PC-3 (cell line): ENCODE measurements at regions not wholly inside any gene's neighbourhood (a gene's known extent, or its start where the extent isn't known, plus 50 kb on each side); places are given as distances from the start of the nearest gene placed in this dataset.

Experiments used
- ATAC-seq: fragments of 200-7000 bp; cut with Tn5 transposase; 2 replicates; pipeline ENCODE4 v1.9.1; 2020; ENCODE audit warnings: mild to moderate bottlenecking, moderate library complexity
- BruUV-seq: library from RNA; stranded (reverse); fragments of 400-500 nt; replicated peaks from 2 replicates; lab custom pipeline; 2021; lab: Mats Ljungman, UMichigan
- CTCF ChIA-PET: fragments of 300-600 bp; sonication (Branson Sonifier 250); formaldehyde crosslinking; loops from one replicate; lab custom pipeline; 2022; ENCODE audit warnings: antibody characterized with exemption; lab: Charles Lee
- POLR2A ChIA-PET: fragments of 300-600 bp; sonication (Branson Sonifier 250); formaldehyde crosslinking; loops from one replicate; lab custom pipeline; 2022; ENCODE audit warnings: antibody characterized with exemption; ENCODE audit not compliant: unreplicated experiment; lab: Charles Lee
- DNase-seq: peaks from one replicate; pipeline ENCODE4 v3.0.0-alpha.2; 2015
- H2AFZ ChIP-seq: fragments of 300-600 bp; sonication (generic); 2 replicates; pipeline ENCODE4 v1.6.0; 2016; ENCODE audit warnings: antibody characterized with exemption, low read length
- H3F3A ChIP-seq: fragments of 300-600 bp; sonication (generic); one replicate; pipeline ENCODE4 v1.6.0; 2017; ENCODE audit warnings: antibody characterized with exemption, low read length, control low read depth, mild to moderate bottlenecking; ENCODE audit not compliant: unreplicated experiment
- H3K27ac ChIP-seq: fragments of 300-600 bp; sonication (generic); 2 replicates; pipeline ENCODE4 v1.5.1; 2016; ENCODE audit warnings: mild to moderate bottlenecking, low read length
- H3K27me3 ChIP-seq: fragments of 300-600 bp; sonication (generic); 2 replicates; pipeline ENCODE4 v1.6.1; 2016; ENCODE audit warnings: low read length, mixed read lengths
- H3K36me3 ChIP-seq: fragments of 300-600 bp; sonication (generic); 2 replicates; pipeline ENCODE4 v1.6.1; 2016; ENCODE audit warnings: low read depth, mixed run types, low read length, mixed read lengths
- H3K4me1 ChIP-seq: fragments of 300-600 bp; sonication (generic); 2 replicates; pipeline ENCODE4 v1.5.1; 2016; ENCODE audit warnings: low read length; ENCODE audit not compliant: insufficient read depth
- H3K4me2 ChIP-seq: fragments of 300-600 bp; sonication (generic); 2 replicates; pipeline ENCODE4 v1.6.0; 2016; ENCODE audit warnings: low read length
- H3K4me3 ChIP-seq: fragments of 300-600 bp; sonication (generic); 2 replicates; pipeline ENCODE4 v1.5.1; 2016; ENCODE audit warnings: mild to moderate bottlenecking, low read length, mixed read lengths
- H3K79me2 ChIP-seq: fragments of 300-600 bp; sonication (generic); 2 replicates; pipeline ENCODE4 v1.6.1; 2017; ENCODE audit warnings: low read length, mixed read lengths
- H3K9ac ChIP-seq: fragments of 300-600 bp; sonication (generic); 2 replicates; pipeline ENCODE4 v1.6.0; 2016; ENCODE audit warnings: mild to moderate bottlenecking, low read length
- H3K9me2 ChIP-seq: fragments of 300-600 bp; sonication (generic); replicated peaks from 2 replicates; pipeline ENCODE4 v1.6.1; 2016; ENCODE audit warnings: mixed run types, low read length, mixed read lengths
- H3K9me3 ChIP-seq: fragments of 300-600 bp; sonication (generic); 2 replicates; pipeline ENCODE4 v1.6.1; 2016; ENCODE audit warnings: low read length, mixed read lengths
- H4K20me1 ChIP-seq: fragments of 300-600 bp; sonication (generic); 2 replicates; pipeline ENCODE4 v1.6.1; 2016; ENCODE audit warnings: low read length, mixed read lengths
- CTCF ChIP-seq: fragments of 300-600 bp; sonication (generic); conservative IDR thresholded peaks from 2 replicates; pipeline ENCODE4 v1.5.1; 2017; ENCODE audit warnings: antibody characterized with exemption, low read depth, mild to moderate bottlenecking, low read length
- EZH2 ChIP-seq: fragments of 300-600 bp; sonication (generic); IDR thresholded peaks from one replicate; pipeline ENCODE4 v1.6.1; 2017; ENCODE audit warnings: antibody characterized with exemption, mild to moderate bottlenecking, low read length; ENCODE audit not compliant: unreplicated experiment
- EZH2phosphoT487 ChIP-seq: fragments of 300-600 bp; sonication (generic); IDR thresholded peaks from 2 replicates; pipeline ENCODE4 v1.6.1; 2018; ENCODE audit warnings: mild to moderate bottlenecking, antibody characterized with exemption, low read length, borderline replicate concordance
- intact Hi-C: fragments of 100-400 bp; cut with micrococcal nuclease; formaldehyde crosslinking; loops from 2 replicates; pipeline ENCODE4 v1.9.0; 2023

GRCh38 chr3:193824365-193824764 is 231.4 kb downstream of the OPA1 start:
- Histone ChIP-seq H4K20me1 (no peaks in the 10 kb centered on the region), H3K9ac (no peak overlapping the region), H3K27me3 (no peaks in the 10 kb centered on the region), H3K9me2 (no peaks in the 10 kb centered on the region), H3K4me3 (no peak overlapping the region), H3K4me2 (no peak overlapping the region), H3K9me3 (no peaks in the 10 kb centered on the region), H2AFZ (no peak overlapping the region), H3K79me2 (no peaks in the 10 kb centered on the region), H3K27ac (no peak overlapping the region), H3F3A (no peaks in the 10 kb centered on the region), H3K4me1 (peaks cover 29% of the 10 kb centered on the region), H3K36me3 (no peaks in the 10 kb centered on the region)
- POLR2A ChIA-PET: no interaction called here
- intact Hi-C loops: loop anchor here (1.0 kb wide), 1 partner anchor 16 kb away; no protein-coding TSS in a partner anchor
- DNase-seq (peak; percentile 49), ATAC-seq (peak; percentile 65)
- BruUV-seq: no TSS peak
- CTCF ChIA-PET: no interaction called here
- TF ChIP-seq EZH2 (no peak), EZH2phosphoT487 (no peak), CTCF (no peak)

- CTCF ChIA-PET: no interaction called here
- peaks cover 41% of the 10 kb centered on the region for H3K4me1 ChIP-seq
- no TSS peak for BruUV-seq
- ATAC-seq (no peak), DNase-seq (no peak)
- H3K79me2 ChIP-seq: no peaks in the 10 kb centered on the region
- H3K27me3 ChIP-seq: no peaks in the 10 kb centered on the region
- no peak overlapping the region for H3K27ac ChIP-seq
- H3K4me2 ChIP-seq: no peak overlapping the region
- no peak overlapping the region for H3K9ac ChIP-seq
- no peaks in the 10 kb centered on the region for H3K36me3 ChIP-seq
- POLR2A ChIA-PET: no interaction called here
- no peaks in the 10 kb centered on the region for H3F3A ChIP-seq
- intact Hi-C loops: no loop called here
- H3K9me2 ChIP-seq: no peaks in the 10 kb centered on the region
- no peaks in the 10 kb centered on the region for H4K20me1 ChIP-seq
- no peak overlapping the region for H3K4me3 ChIP-seq
- TF ChIP-seq EZH2phosphoT487 (no peak), EZH2 (no peak), CTCF (no peak)
- no peak overlapping the region for H2AFZ ChIP-seq
- no peaks in the 10 kb centered on the region for H3K9me3 ChIP-seq
Observed at GRCh38 chr3:193825617-193826016, 232.6 kb downstream of the OPA1 start.

- CTCF ChIA-PET: no interaction called here
- H3K4me3 ChIP-seq: no peak overlapping the region
- H4K20me1 ChIP-seq: no peaks in the 10 kb centered on the region
- H3K9me2 ChIP-seq: no peaks in the 10 kb centered on the region
- no peaks in the 10 kb centered on the region for H3K79me2 ChIP-seq
- no peaks in the 10 kb centered on the region for H3K27me3 ChIP-seq
- H3K4me2 ChIP-seq: no peak overlapping the region
- intact Hi-C loops: no loop called here
- no peak for TF ChIP-seq EZH2phosphoT487
- no peak for TF ChIP-seq CTCF
- no peak for TF ChIP-seq EZH2
- no peak overlapping the region for H2AFZ ChIP-seq
- no peaks in the 10 kb centered on the region for H3K9me3 ChIP-seq
- H3K36me3 ChIP-seq: no peaks in the 10 kb centered on the region
- no TSS peak for BruUV-seq
- H3K9ac ChIP-seq: no peak overlapping the region
- peaks cover 43% of the 10 kb centered on the region for H3K4me1 ChIP-seq
- POLR2A ChIA-PET: no interaction called here
- peak overlapping the region; percentile 17 for H3K27ac ChIP-seq
- DNase-seq (peak; percentile 53), ATAC-seq (no peak)
- H3F3A ChIP-seq: no peaks in the 10 kb centered on the region
Observed at GRCh38 chr3:193826159-193826795, 233.3 kb downstream of the OPA1 start.
